Activated T-helper 1 cell treated with anti-CD3 and anti-CD28 coated beads, Interleukin-12 subunit alpha, Interleukin-12 subunit beta, Interleukin-2, Interleukin-4 antibody, amounts not matched to agents 30 ng/mL and 10 ng/mL and 1 ng/mL, durations not matched to agents 14 hours and 24 hours and 36 hours (primary cell): ENCODE measurements at regions not wholly inside any gene's neighbourhood (a gene's known extent, or its start where the extent isn't known, plus 50 kb on each side); places are given as distances from the start of the nearest gene placed in this dataset.

Source experiments
- DNase-seq: peaks from one replicate; pipeline ENCODE4 v3.0.0; 2021; ENCODE audit warnings: low spot score
- H3K27ac Mint-ChIP-seq: one replicate; pipeline ENCODE4 v1.8.0; 2021; ENCODE audit warnings: mild to moderate bottlenecking, mixed read lengths
- H3K27me3 Mint-ChIP-seq: one replicate; pipeline ENCODE4 v1.8.0; 2022; ENCODE audit warnings: mild to moderate bottlenecking, moderate library complexity, mixed read lengths; ENCODE audit not compliant: insufficient read depth
- H3K36me3 Mint-ChIP-seq: one replicate; pipeline ENCODE4 v1.8.0; 2021; ENCODE audit warnings: low read depth, mixed read lengths
- H3K4me1 Mint-ChIP-seq: one replicate; pipeline ENCODE4 v1.8.0; 2021; ENCODE audit warnings: low read depth, mixed read lengths
- H3K4me3 Mint-ChIP-seq: one replicate; pipeline ENCODE4 v1.8.0; 2021; ENCODE audit warnings: mild to moderate bottlenecking, moderate library complexity, mixed read lengths
- H3K9me3 Mint-ChIP-seq: one replicate; pipeline ENCODE4 v1.8.0; 2021; ENCODE audit warnings: mixed read lengths
- intact Hi-C: fragments of 100-400 bp; cut with micrococcal nuclease; formaldehyde crosslinking; loops from one replicate; pipeline ENCODE4 v1.15.1; 2024

GRCh38 chr14:23827100-23827892, 126.3 kb upstream of the DHRS4 start:
- no peaks in the 10 kb centered on the region for H3K27me3 Mint-ChIP-seq
- H3K4me3 Mint-ChIP-seq = no peak overlapping the region
- H3K27ac Mint-ChIP-seq = no peak overlapping the region
- H3K9me3 Mint-ChIP-seq = no peaks in the 10 kb centered on the region
- intact Hi-C loops = no loop called here
- DNase-seq = no peak
- no peaks in the 10 kb centered on the region for H3K4me1 Mint-ChIP-seq
- no peaks in the 10 kb centered on the region for H3K36me3 Mint-ChIP-seq

- DNase-seq = no peak
- Mint-ChIP-seq H3K27me3 (no peaks in the 10 kb centered on the region), H3K36me3 (no peaks in the 10 kb centered on the region), H3K4me3 (no peak overlapping the region), H3K9me3 (no peaks in the 10 kb centered on the region), H3K4me1 (no peaks in the 10 kb centered on the region), H3K27ac (no peak overlapping the region)
- intact Hi-C loops = no loop called here
Observed at GRCh38 chr14:23828001-23828400, 125.6 kb upstream of the DHRS4 start.

- Mint-ChIP-seq H3K36me3 (no peaks in the 10 kb centered on the region), H3K4me1 (no peaks in the 10 kb centered on the region), H3K27ac (no peak overlapping the region), H3K9me3 (no peaks in the 10 kb centered on the region), H3K27me3 (peaks cover 1% of the 10 kb centered on the region), H3K4me3 (no peak overlapping the region)
- no peak for DNase-seq
- intact Hi-C loops = no loop called here
Observed at GRCh38 chr14:23828616-23829015, 125.0 kb upstream of the DHRS4 start.

GRCh38 chr14:23829736-23830471, 123.7 kb upstream of the DHRS4 start:
- Mint-ChIP-seq H3K27me3 (peaks cover 1% of the 10 kb centered on the region), H3K4me3 (no peak overlapping the region), H3K9me3 (no peaks in the 10 kb centered on the region), H3K27ac (no peak overlapping the region), H3K4me1 (no peaks in the 10 kb centered on the region), H3K36me3 (no peaks in the 10 kb centered on the region)
- intact Hi-C loops = no loop called here
- no peak for DNase-seq

- no peaks in the 10 kb centered on the region for H3K4me1 Mint-ChIP-seq
- DNase-seq = no peak
- intact Hi-C loops = no loop called here
Observed at GRCh38 chr14:23831596-23831995, 122.0 kb upstream of the DHRS4 start.

GRCh38 chr14:23861666-23862065, 91.9 kb upstream of the DHRS4 start:
- DNase-seq = no peak
- Mint-ChIP-seq H3K27me3 (peaks cover 3% of the 10 kb centered on the region), H3K4me1 (no peaks in the 10 kb centered on the region), H3K4me3 (no peak overlapping the region), H3K36me3 (no peaks in the 10 kb centered on the region), H3K27ac (no peak overlapping the region), H3K9me3 (no peaks in the 10 kb centered on the region)
- intact Hi-C loops = no loop called here

More at GRCh38 chr14:23831596-23831995, 122.0 kb upstream of the DHRS4 start:
- Mint-ChIP-seq H3K27ac (no peak overlapping the region), H3K36me3 (no peaks in the 10 kb centered on the region), H3K4me3 (no peak overlapping the region), H3K27me3 (peaks cover 1% of the 10 kb centered on the region), H3K9me3 (no peaks in the 10 kb centered on the region)

- H3K36me3 Mint-ChIP-seq = no peaks in the 10 kb centered on the region
- H3K4me3 Mint-ChIP-seq = no peak overlapping the region
- H3K27ac Mint-ChIP-seq = no peak overlapping the region
- no peaks in the 10 kb centered on the region for H3K9me3 Mint-ChIP-seq
- intact Hi-C loops = no loop called here
- peaks cover 2% of the 10 kb centered on the region for H3K27me3 Mint-ChIP-seq
- H3K4me1 Mint-ChIP-seq = no peaks in the 10 kb centered on the region
- DNase-seq = no peak
Observed at GRCh38 chr14:23862513-23862912, 91.1 kb upstream of the DHRS4 start.

- intact Hi-C loops = no loop called here
- Mint-ChIP-seq H3K27me3 (peaks cover 1% of the 10 kb centered on the region), H3K9me3 (no peaks in the 10 kb centered on the region), H3K36me3 (no peaks in the 10 kb centered on the region), H3K4me3 (no peak overlapping the region), H3K27ac (no peak overlapping the region), H3K4me1 (no peaks in the 10 kb centered on the region)
- DNase-seq = no peak
Observed at GRCh38 chr14:23863836-23864235, 89.7 kb upstream of the DHRS4 start.

- no peaks in the 10 kb centered on the region for H3K4me1 Mint-ChIP-seq
- H3K9me3 Mint-ChIP-seq = no peaks in the 10 kb centered on the region
- H3K36me3 Mint-ChIP-seq = no peaks in the 10 kb centered on the region
- H3K4me3 Mint-ChIP-seq = no peak overlapping the region
- intact Hi-C loops = no loop called here
- peaks cover 1% of the 10 kb centered on the region for H3K27me3 Mint-ChIP-seq
- H3K27ac Mint-ChIP-seq = no peak overlapping the region
- DNase-seq = no peak
Observed at GRCh38 chr14:23864259-23864658, 89.3 kb upstream of the DHRS4 start.

GRCh38 chr14:23864861-23865260, 88.7 kb upstream of the DHRS4 start:
- H3K27ac Mint-ChIP-seq = no peak overlapping the region
- DNase-seq = no peak
- H3K9me3 Mint-ChIP-seq = no peaks in the 10 kb centered on the region
- no peaks in the 10 kb centered on the region for H3K4me1 Mint-ChIP-seq
- intact Hi-C loops = no loop called here
- no peaks in the 10 kb centered on the region for H3K36me3 Mint-ChIP-seq
- peaks cover 1% of the 10 kb centered on the region for H3K27me3 Mint-ChIP-seq
- H3K4me3 Mint-ChIP-seq = no peak overlapping the region

- H3K4me1 Mint-ChIP-seq = no peaks in the 10 kb centered on the region
- H3K27ac Mint-ChIP-seq = no peak overlapping the region
- DNase-seq = no peak
- peaks cover 2% of the 10 kb centered on the region for H3K27me3 Mint-ChIP-seq
- no peaks in the 10 kb centered on the region for H3K36me3 Mint-ChIP-seq
- no peak overlapping the region for H3K4me3 Mint-ChIP-seq
- no peaks in the 10 kb centered on the region for H3K9me3 Mint-ChIP-seq
- intact Hi-C loops = no loop called here
Observed at GRCh38 chr14:23865502-23865901, 88.1 kb upstream of the DHRS4 start.

- intact Hi-C loops = no loop called here
- no peak overlapping the region for H3K4me3 Mint-ChIP-seq
- H3K27me3 Mint-ChIP-seq = peaks cover 8% of the 10 kb centered on the region
- no peak for DNase-seq
- no peaks in the 10 kb centered on the region for H3K36me3 Mint-ChIP-seq
- H3K27ac Mint-ChIP-seq = no peak overlapping the region
- no peaks in the 10 kb centered on the region for H3K4me1 Mint-ChIP-seq
- no peaks in the 10 kb centered on the region for H3K9me3 Mint-ChIP-seq
Observed at GRCh38 chr14:23866269-23866668, 87.3 kb upstream of the DHRS4 start.

GRCh38 chr14:23869078-23869719, 84.4 kb upstream of the DHRS4 start:
- no peak for DNase-seq
- intact Hi-C loops = no loop called here
- no peaks in the 10 kb centered on the region for H3K9me3 Mint-ChIP-seq
- no peaks in the 10 kb centered on the region for H3K4me1 Mint-ChIP-seq
- no peak overlapping the region for H3K27ac Mint-ChIP-seq
- H3K27me3 Mint-ChIP-seq = peaks cover 8% of the 10 kb centered on the region
- H3K36me3 Mint-ChIP-seq = no peaks in the 10 kb centered on the region
- no peak overlapping the region for H3K4me3 Mint-ChIP-seq
